Umbilical cord (tissue), 1 donor: ENCODE measurements at regions not wholly inside any gene's neighbourhood (a gene's known extent, or its start where the extent isn't known, plus 50 kb on each side); places are given as distances from the start of the nearest gene placed in this dataset.
"Not testable (repeated sequence)": the region's sequence is repeated elsewhere in the genome, so short reads cannot be mapped to it uniquely, and the experiment has no call there.

Experiments used
- DNase-seq: peaks from one replicate; pipeline ENCODE4 v3.0.0-alpha.2; 2015; ENCODE audit warnings: low spot score

- DNase-seq = not testable (repeated sequence)
These were observed 64.0 kb downstream of the OR4F15 start for GRCh38 chr15:101876031-101876430.

GRCh38 chr15:101877649-101878048 lies 65.6 kb downstream of the OR4F15 start:
- not testable (repeated sequence) for DNase-seq

GRCh38 chr15:101912349-101913287 lies 100.6 kb downstream of the OR4F15 start:
- not testable (repeated sequence) for DNase-seq

- not testable (repeated sequence) for DNase-seq
These were observed 112.6 kb downstream of the OR4F15 start for GRCh38 chr15:101924554-101924953.

- DNase-seq = not testable (repeated sequence)
These were observed 122.5 kb downstream of the OR4F15 start for GRCh38 chr15:101934506-101934905.

- DNase-seq = not testable (repeated sequence)
These were observed 125.4 kb downstream of the OR4F15 start for GRCh38 chr15:101937362-101937761.

GRCh38 chr15:101938555-101938954 lies 126.6 kb downstream of the OR4F15 start:
- not testable (repeated sequence) for DNase-seq

GRCh38 chr15:101945896-101946295 lies 133.9 kb downstream of the OR4F15 start:
- not testable (repeated sequence) for DNase-seq

- not testable (repeated sequence) for DNase-seq
These were observed 136.5 kb downstream of the OR4F15 start for GRCh38 chr15:101948491-101949010.

GRCh38 chr15:101949380-101950065 lies 137.5 kb downstream of the OR4F15 start:
- DNase-seq = not testable (repeated sequence)

GRCh38 chr15:101953993-101954392 lies 142.0 kb downstream of the OR4F15 start:
- DNase-seq = not testable (repeated sequence)

GRCh38 chr15:101955840-101956239 lies 143.8 kb downstream of the OR4F15 start:
- DNase-seq = not testable (repeated sequence)

- not testable (repeated sequence) for DNase-seq
These were observed 146.7 kb downstream of the OR4F15 start for GRCh38 chr15:101958656-101959055.

GRCh38 chr15:101961263-101961662 lies 149.3 kb downstream of the OR4F15 start:
- DNase-seq = not testable (repeated sequence)

GRCh38 chr15:101961765-101962164 lies 149.8 kb downstream of the OR4F15 start:
- DNase-seq = not testable (repeated sequence)

GRCh38 chr15:101963687-101964086 lies 151.7 kb downstream of the OR4F15 start:
- DNase-seq = not testable (repeated sequence)

GRCh38 chr15:101965353-101965752 lies 153.4 kb downstream of the OR4F15 start:
- not testable (repeated sequence) for DNase-seq

- not testable (repeated sequence) for DNase-seq
These were observed 153.9 kb downstream of the OR4F15 start for GRCh38 chr15:101965860-101966259.

- not testable (repeated sequence) for DNase-seq
These were observed 155.4 kb downstream of the OR4F15 start for GRCh38 chr15:101967364-101967763.

GRCh38 chr15:101970605-101971004 lies 158.6 kb downstream of the OR4F15 start:
- not testable (repeated sequence) for DNase-seq

GRCh38 chr15:101977281-101977680 lies 165.3 kb downstream of the OR4F15 start:
- not testable (repeated sequence) for DNase-seq
